ENCODE measurements at regions not wholly inside any gene's neighbourhood (a gene's known extent, or its start where the extent isn't known, plus 50 kb on each side); places are given as distances from the start of the nearest gene placed in this dataset.
A peak's percentile ranks its signal among the peaks of the same experiment; 100 is the strongest.

- in situ Hi-C loops (cut with HindIII; ENCODE audit: low pct_unique_long_range_greater_than_20kb, low sequenced_read_pairs) = no loop called here
- DNase-seq (ENCODE audit: low read depth) = no peak
These were observed 133.0 kb upstream of the PTCH1 start for GRCh38 chr9:95649801-95650213.

DNA sequence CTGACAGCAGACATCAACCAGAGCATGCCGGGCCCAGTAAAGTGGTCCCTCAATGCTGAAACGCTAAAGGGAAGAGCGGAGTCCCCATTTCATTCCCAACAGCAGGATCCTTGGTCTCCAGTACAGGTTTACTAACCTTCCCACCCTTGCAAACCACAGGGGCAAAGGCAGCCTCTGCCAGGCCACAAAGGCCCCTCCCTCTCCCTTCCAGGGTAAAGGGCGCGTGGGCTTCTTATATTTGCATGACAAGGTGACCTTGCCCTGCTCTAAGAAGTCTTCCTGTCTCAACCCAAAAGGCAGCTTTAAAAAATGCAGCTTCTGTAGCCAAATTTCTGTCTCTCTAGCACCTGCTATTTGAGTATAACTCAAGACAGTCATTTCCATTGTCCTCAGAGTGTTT, 131.5 kb upstream of the PTCH1 start:
- DNase-seq (ENCODE audit: low read depth) = no peak
- in situ Hi-C loops (cut with HindIII; ENCODE audit: low pct_unique_long_range_greater_than_20kb, low sequenced_read_pairs) = no loop called here

- in situ Hi-C loops (cut with HindIII; ENCODE audit: low pct_unique_long_range_greater_than_20kb, low sequenced_read_pairs) = no loop called here
- DNase-seq (ENCODE audit: low read depth) = peak; percentile 21
These were observed 129.2 kb upstream of the PTCH1 start for GRCh38 chr9:95645992-95646391.

DNA sequence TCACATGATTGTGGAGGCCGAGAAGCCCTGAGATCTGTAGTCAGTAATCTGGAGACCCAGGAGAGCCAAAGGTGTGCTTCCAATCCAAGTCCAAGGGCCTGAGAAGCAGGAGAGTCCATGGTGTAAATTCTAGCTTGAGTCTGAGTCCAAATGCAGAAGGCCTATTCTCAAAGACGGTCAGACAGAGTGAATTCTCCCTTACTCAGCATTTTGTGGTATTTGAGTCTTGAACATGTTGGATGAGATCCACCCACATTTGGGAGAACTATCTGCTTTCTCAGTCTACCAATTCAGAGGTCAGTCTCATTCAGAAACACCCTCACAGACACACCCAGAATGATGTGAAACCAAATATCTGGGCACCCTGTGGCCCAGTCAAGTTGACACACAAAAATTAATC, 128.8 kb upstream of the PTCH1 start:
- in situ Hi-C loops (cut with HindIII; ENCODE audit: low pct_unique_long_range_greater_than_20kb, low sequenced_read_pairs) = no loop called here
- no peak for DNase-seq (ENCODE audit: low read depth)

GRCh38 chr9:95644377-95644776, 127.6 kb upstream of the PTCH1 start:
- peak; percentile 8 for DNase-seq (ENCODE audit: low read depth)
- in situ Hi-C loops (cut with HindIII; ENCODE audit: low pct_unique_long_range_greater_than_20kb, low sequenced_read_pairs) = no loop called here

DNA sequence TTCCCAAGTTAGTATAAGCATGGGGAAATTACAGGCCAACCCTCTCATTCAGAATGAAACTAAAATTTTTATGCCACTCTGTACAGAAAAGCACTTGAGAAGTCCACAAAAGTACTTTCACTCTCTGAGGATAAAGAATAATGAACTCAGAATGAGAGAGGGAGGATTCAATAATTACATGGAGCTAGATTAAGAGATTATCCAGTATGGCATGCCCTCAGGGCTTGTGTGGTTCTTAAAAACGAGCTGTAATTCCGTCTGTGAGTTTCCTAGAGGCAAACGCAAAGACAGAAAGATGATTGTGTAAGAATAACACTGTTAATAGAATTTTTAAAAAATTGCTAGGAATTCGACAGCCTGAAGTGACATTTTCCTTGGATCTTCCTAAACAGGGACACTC, 126.8 kb upstream of the PTCH1 start:
- in situ Hi-C loops (cut with HindIII; ENCODE audit: low pct_unique_long_range_greater_than_20kb, low sequenced_read_pairs) = no loop called here
- no peak for DNase-seq (ENCODE audit: low read depth)

DNA sequence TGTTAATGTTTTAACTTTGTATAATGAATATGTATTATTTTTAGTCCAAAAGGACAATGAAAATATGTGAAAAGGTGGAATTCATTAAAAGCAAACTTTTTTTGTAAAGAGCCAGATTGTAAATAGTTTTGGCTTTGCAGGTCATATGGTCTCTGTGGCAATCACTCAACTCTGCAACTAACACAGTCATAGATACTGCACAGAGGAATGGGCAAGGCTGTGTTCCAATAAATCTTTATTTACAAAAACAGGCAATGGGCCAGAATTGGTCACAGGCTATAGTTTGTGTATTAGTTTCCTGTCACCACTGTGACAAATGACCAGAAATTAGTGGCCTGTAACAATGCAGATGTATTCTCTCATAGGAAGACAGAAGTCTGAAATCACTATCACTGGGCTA, 125.4 kb upstream of the PTCH1 start:
- DNase-seq (ENCODE audit: low read depth) = no peak
- in situ Hi-C loops (cut with HindIII; ENCODE audit: low pct_unique_long_range_greater_than_20kb, low sequenced_read_pairs) = no loop called here

DNA sequence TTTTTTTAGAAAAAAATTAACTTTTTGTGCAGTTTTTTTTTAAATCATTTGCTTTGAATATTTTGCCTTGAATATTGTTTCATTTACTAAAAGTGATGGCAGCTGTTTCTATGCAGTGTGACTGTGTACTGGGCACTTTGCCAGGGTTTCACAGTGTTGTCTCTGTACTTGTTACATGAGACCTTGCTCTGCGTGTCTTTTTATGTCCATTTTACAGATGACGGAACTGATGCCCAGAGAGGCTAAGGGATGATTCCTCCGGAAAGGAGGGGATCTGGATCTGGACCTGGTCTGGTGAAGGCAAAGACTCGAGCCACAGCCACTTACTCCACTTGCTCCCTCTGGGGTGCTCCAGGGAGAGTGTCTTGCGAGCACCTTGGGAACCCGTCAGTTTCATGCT, 124.8 kb upstream of the PTCH1 start:
- in situ Hi-C loops (cut with HindIII; ENCODE audit: low pct_unique_long_range_greater_than_20kb, low sequenced_read_pairs) = no loop called here
- DNase-seq (ENCODE audit: low read depth) = no peak

- in situ Hi-C loops (cut with HindIII; ENCODE audit: low pct_unique_long_range_greater_than_20kb, low sequenced_read_pairs) = no loop called here
- no peak for DNase-seq (ENCODE audit: low read depth)
These were observed 123.6 kb upstream of the PTCH1 start for GRCh38 chr9:95640336-95640735.

DNA sequence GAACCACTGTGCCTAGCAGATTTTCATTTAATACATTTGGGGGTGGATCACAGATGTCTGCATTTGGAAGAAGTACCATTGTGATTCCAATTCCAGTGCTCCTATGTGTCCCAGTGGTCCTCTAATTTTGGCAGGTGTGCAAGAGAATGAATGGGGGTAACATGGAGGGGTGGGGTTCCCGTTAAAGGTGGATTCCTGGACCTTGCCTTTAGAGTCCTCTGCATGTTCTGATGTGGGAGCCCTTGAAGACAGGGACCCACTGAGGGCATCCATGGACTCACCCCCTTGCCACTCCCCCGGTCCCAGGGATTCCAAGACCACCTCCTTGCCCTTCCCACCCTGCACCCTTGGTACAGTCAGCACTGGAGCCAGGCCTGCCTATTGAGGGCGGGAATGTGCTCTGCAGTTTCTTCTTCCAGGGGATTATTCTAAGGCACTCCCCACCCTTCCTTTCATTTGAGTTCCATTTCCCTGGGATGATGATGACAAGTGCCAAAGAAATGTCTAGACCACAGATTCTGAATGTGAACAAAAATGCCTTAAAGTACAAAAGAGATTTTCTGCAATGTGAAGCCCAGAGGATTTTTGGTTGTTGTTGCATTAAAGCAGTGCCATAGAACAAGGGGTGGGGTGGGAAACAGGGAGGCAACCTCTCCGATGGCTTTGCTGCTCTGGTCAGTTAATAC, 119.4 kb upstream of the PTCH1 start:
- in situ Hi-C loops (cut with HindIII; ENCODE audit: low pct_unique_long_range_greater_than_20kb, low sequenced_read_pairs) = no loop called here
- no peak for DNase-seq (ENCODE audit: low read depth)

GRCh38 chr9:95634536-95634935, 117.8 kb upstream of the PTCH1 start:
- in situ Hi-C loops (cut with HindIII; ENCODE audit: low pct_unique_long_range_greater_than_20kb, low sequenced_read_pairs) = no loop called here
- DNase-seq (ENCODE audit: low read depth) = no peak

- in situ Hi-C loops (cut with HindIII; ENCODE audit: low pct_unique_long_range_greater_than_20kb, low sequenced_read_pairs) = no loop called here
- no peak for DNase-seq (ENCODE audit: low read depth)
These were observed 117.3 kb upstream of the PTCH1 start for GRCh38 chr9:95634114-95634513.

GRCh38 chr9:95629585-95629984, 112.8 kb upstream of the PTCH1 start:
- in situ Hi-C loops (cut with HindIII; ENCODE audit: low pct_unique_long_range_greater_than_20kb, low sequenced_read_pairs) = no loop called here
- DNase-seq (ENCODE audit: low read depth) = no peak

GRCh38 chr9:95627802-95628201, 111.0 kb upstream of the PTCH1 start:
- in situ Hi-C loops (cut with HindIII; ENCODE audit: low pct_unique_long_range_greater_than_20kb, low sequenced_read_pairs) = no loop called here
- DNase-seq (ENCODE audit: low read depth) = no peak

- in situ Hi-C loops (cut with HindIII; ENCODE audit: low pct_unique_long_range_greater_than_20kb, low sequenced_read_pairs) = no loop called here
- DNase-seq (ENCODE audit: low read depth) = no peak
These were observed 110.3 kb upstream of the PTCH1 start for GRCh38 chr9:95626885-95627558.

DNA sequence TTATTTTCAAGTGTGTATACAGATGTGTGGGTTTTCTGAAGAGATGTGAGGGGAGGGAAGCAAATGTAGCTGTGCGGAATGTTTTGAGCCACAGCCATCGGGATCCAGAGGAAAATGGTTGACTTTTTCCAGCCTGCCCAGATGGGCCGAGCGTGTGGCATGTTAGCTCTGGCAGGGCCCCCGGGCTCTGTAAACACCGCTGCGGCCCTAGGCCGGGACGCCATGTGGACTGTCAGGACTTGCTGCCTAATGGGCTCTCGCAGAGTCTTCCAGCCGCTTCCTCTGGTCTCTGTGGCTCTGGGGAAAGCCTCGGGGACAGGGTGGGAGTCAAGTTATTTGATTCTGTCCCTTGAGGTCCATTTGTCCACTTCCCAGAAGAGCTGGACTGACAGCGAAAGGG, 109.6 kb upstream of the PTCH1 start:
- no peak for DNase-seq (ENCODE audit: low read depth)
- in situ Hi-C loops (cut with HindIII; ENCODE audit: low pct_unique_long_range_greater_than_20kb, low sequenced_read_pairs) = no loop called here

GRCh38 chr9:95623640-95624039, 106.9 kb upstream of the PTCH1 start:
- no peak for DNase-seq (ENCODE audit: low read depth)
- in situ Hi-C loops (cut with HindIII; ENCODE audit: low pct_unique_long_range_greater_than_20kb, low sequenced_read_pairs) = no loop called here

- DNase-seq (ENCODE audit: low read depth) = no peak
- in situ Hi-C loops (cut with HindIII; ENCODE audit: low pct_unique_long_range_greater_than_20kb, low sequenced_read_pairs) = no loop called here
These were observed 104.0 kb upstream of the PTCH1 start for GRCh38 chr9:95620722-95621121.

DNA sequence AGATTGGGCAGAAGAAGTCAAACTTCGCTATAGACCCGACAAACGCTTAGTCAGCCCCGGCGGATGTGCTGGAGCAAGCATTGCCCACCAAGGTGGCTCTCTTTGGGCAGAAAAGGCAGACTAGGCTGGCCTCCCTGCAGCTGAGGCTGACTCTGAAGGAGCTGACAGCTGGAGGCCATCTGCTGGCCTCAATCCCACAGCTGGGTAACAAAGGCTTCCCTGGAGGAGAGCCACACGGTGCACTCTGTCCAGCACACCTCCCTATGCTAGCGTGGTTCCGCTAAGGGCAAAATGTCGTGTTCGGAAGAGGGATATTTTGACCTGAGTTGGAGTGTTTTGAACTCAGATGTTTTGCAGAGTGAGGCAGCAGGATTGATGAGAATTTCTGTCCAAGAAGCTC, 103.5 kb upstream of the PTCH1 start:
- DNase-seq (ENCODE audit: low read depth) = no peak
- in situ Hi-C loops (cut with HindIII; ENCODE audit: low pct_unique_long_range_greater_than_20kb, low sequenced_read_pairs) = no loop called here

GRCh38 chr9:95615246-95615645, 98.5 kb upstream of the PTCH1 start:
- DNase-seq (ENCODE audit: low read depth) = no peak

More at GRCh38 chr9:95615246-95615645, 98.5 kb upstream of the PTCH1 start:
- in situ Hi-C loops (cut with HindIII; ENCODE audit: low pct_unique_long_range_greater_than_20kb, low sequenced_read_pairs) = no loop called here
